ENCODE measurements at regions not wholly inside any gene's neighbourhood (a gene's known extent, or its start where the extent isn't known, plus 50 kb on each side); places are given as distances from the start of the nearest gene placed in this dataset.

DNA sequence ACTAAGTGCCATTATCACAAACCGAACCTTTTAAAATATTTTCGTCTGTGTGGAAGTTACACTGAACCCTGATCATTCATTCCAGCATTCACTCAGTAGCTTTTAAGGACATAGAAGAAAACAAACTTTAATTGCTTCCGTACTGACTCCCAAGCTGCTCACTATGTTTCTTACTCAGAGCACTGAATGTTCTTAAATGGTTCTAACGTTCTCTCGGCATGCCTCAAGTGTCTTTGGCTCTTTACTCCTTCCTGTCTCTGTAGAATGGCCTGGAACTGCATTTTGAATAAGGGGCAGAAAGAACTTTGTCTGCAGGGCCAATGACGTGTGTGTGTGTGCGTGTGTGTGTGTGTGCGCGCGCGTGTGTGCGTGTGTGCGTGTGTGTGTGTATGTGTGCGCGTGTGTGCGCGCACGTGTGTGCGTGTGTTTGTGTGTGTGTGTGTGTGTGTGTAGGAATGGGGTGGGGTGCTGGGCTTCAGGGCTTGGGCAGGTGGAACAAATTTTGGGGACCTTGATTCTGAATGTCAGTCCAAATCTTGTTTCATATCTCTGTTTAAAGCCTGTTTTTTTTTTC lies 50.5 kb upstream of the PAQR3 start:
- no peak overlapping the region for H3K4me3 ChIP-seq (ENCODE audit: low read depth in 1 of 2, low read length in 2 of 2)
- DNase-seq (no peak), ATAC-seq (ENCODE audit: insufficient read depth, low read depth) (no peak)
- H3K27ac ChIP-seq (ENCODE audit: low read length) = no peak overlapping the region
- no peaks in the 10 kb centered on the region for H3K27me3 ChIP-seq (ENCODE audit: insufficient read depth, low read length, poor library complexity)
- no peaks in the 10 kb centered on the region for H3K4me1 ChIP-seq (ENCODE audit: insufficient read depth, low read length)
- no peak overlapping the region for H3K9ac ChIP-seq (ENCODE audit: low read depth, low read length)
- H3K79me2 ChIP-seq (ENCODE audit: insufficient read depth, low read length) = no peaks in the 10 kb centered on the region
- TF ChIP-seq EZH2 (IDR thresholded peaks at IDR 0.05; ENCODE audit: borderline replicate concordance, low read depth, low read length, severe bottlenecking) (no peak), CTCF (IDR thresholded peaks at IDR 0.05; ENCODE audit: borderline replicate concordance, extremely low read depth, low read length, poor library complexity, severe bottlenecking) (no peak)
- H3K4me2 ChIP-seq (ENCODE audit: insufficient read depth, low read length) = no peak overlapping the region
- H4K20me1 ChIP-seq (ENCODE audit: insufficient read depth, low read length) = no peaks in the 10 kb centered on the region
- H3K9me3 ChIP-seq (ENCODE audit: insufficient read depth, low read length, severe bottlenecking) = no peaks in the 10 kb centered on the region
- no peak overlapping the region for H2AFZ ChIP-seq (ENCODE audit: low read depth, low read length)
- H3K36me3 ChIP-seq (ENCODE audit: insufficient read depth, low read length) = no peaks in the 10 kb centered on the region

Data from DND-41 (cell line).